ENCODE measurements at regions not wholly inside any gene's neighbourhood (a gene's known extent, or its start where the extent isn't known, plus 50 kb on each side); places are given as distances from the start of the nearest gene placed in this dataset.
"Not testable (repeated sequence)": the region's sequence is repeated elsewhere in the genome, so short reads cannot be mapped to it uniquely, and the experiment has no call there.

GRCh38 chr9:41273549-41274267 is 84.6 kb upstream of the ZNG1F start:
- ATAC-seq (peak; percentile 100), DNase-seq (peak; percentile 80)

GRCh38 chr9:41272879-41273548 is 83.9 kb upstream of the ZNG1F start:
- ATAC-seq: not testable (repeated sequence)
- DNase-seq: peak; percentile 52

- ATAC-seq, DNase-seq: not testable (repeated sequence)
Observed at GRCh38 chr9:41270992-41271391, 81.9 kb upstream of the ZNG1F start.

GRCh38 chr9:41269471-41269870 is 80.4 kb upstream of the ZNG1F start:
- ATAC-seq, DNase-seq: not testable (repeated sequence)

GRCh38 chr9:41269054-41269453 is 79.9 kb upstream of the ZNG1F start:
- DNase-seq, ATAC-seq: not testable (repeated sequence)

GRCh38 chr9:41266602-41267001 is 77.5 kb upstream of the ZNG1F start:
- ATAC-seq, DNase-seq: not testable (repeated sequence)

GRCh38 chr9:41266000-41266399 is 76.9 kb upstream of the ZNG1F start:
- not testable (repeated sequence) for DNase-seq, ATAC-seq

GRCh38 chr9:41251973-41252372 is 62.9 kb upstream of the ZNG1F start:
- DNase-seq, ATAC-seq: not testable (repeated sequence)

GRCh38 chr9:41251101-41251500 is 62.0 kb upstream of the ZNG1F start:
- not testable (repeated sequence) for DNase-seq, ATAC-seq

- not testable (repeated sequence) for ATAC-seq
Observed at GRCh38 chr9:41246702-41247101, 57.6 kb upstream of the ZNG1F start.

More at GRCh38 chr9:41246702-41247101, 57.6 kb upstream of the ZNG1F start:
- DNase-seq: not testable (repeated sequence)
